Progenitor cell of endocrine pancreas (in vitro differentiated cells): ENCODE measurements at regions not wholly inside any gene's neighbourhood (a gene's known extent, or its start where the extent isn't known, plus 50 kb on each side); places are given as distances from the start of the nearest gene placed in this dataset.
"Not testable (repeated sequence)": the region's sequence is repeated elsewhere in the genome, so short reads cannot be mapped to it uniquely, and the experiment has no call there.

Source experiments
- DNase-seq: peaks from one replicate; pipeline ENCODE4 v3.0.0; 2021; ENCODE audit warnings: low spot score; ENCODE audit not compliant: unreplicated experiment
- H3K27ac Mint-ChIP-seq: 2 replicates; pipeline ENCODE4 v1.8.0; 2021; ENCODE audit warnings: mild to moderate bottlenecking, moderate library complexity, mixed read lengths
- H3K27me3 Mint-ChIP-seq: 2 replicates; pipeline ENCODE4 v1.8.0; 2021; ENCODE audit warnings: mixed read lengths
- H3K36me3 Mint-ChIP-seq: 2 replicates; pipeline ENCODE4 v1.8.0; 2022; ENCODE audit warnings: mixed read lengths; ENCODE audit not compliant: insufficient read depth
- H3K4me1 Mint-ChIP-seq: 2 replicates; pipeline ENCODE4 v1.8.0; 2021; ENCODE audit warnings: low read depth, mixed read lengths
- H3K4me3 Mint-ChIP-seq: 2 replicates; pipeline ENCODE4 v1.8.0; 2021; ENCODE audit warnings: low read depth, mild to moderate bottlenecking, moderate library complexity, mixed read lengths
- H3K9me3 Mint-ChIP-seq: 2 replicates; pipeline ENCODE4 v1.8.0; 2021; ENCODE audit warnings: low read depth, mixed read lengths
- CTCF ChIP-seq: fragments of 200-600 bp; sonication (generic); IDR thresholded peaks from one replicate; pipeline ENCODE4 v1.5.0; 2021; ENCODE audit warnings: antibody characterized with exemption, mild to moderate bottlenecking; ENCODE audit not compliant: unreplicated experiment

- Mint-ChIP-seq H3K27me3 (peaks cover 51% of the 10 kb centered on the region), H3K4me1 (no peaks in the 10 kb centered on the region), H3K9me3 (peaks cover 4% of the 10 kb centered on the region), H3K4me3 (no peak overlapping the region), H3K27ac (no peak overlapping the region), H3K36me3 (no peaks in the 10 kb centered on the region)
- no peak for TF ChIP-seq CTCF
- DNase-seq = no peak
Measured at GRCh38 chr6:5843078-5843477, 163.6 kb downstream of the NRN1 start.

- Mint-ChIP-seq H3K4me1 (no peaks in the 10 kb centered on the region), H3K27me3 (peaks cover 37% of the 10 kb centered on the region), H3K27ac (no peak overlapping the region), H3K36me3 (no peaks in the 10 kb centered on the region), H3K9me3 (peaks cover 4% of the 10 kb centered on the region), H3K4me3 (no peak overlapping the region)
- no peak for DNase-seq
- TF ChIP-seq CTCF = no peak
Measured at GRCh38 chr6:5840734-5841390, 165.9 kb downstream of the NRN1 start.

- no peak for DNase-seq
- H3K27ac Mint-ChIP-seq = no peak overlapping the region
- H3K9me3 Mint-ChIP-seq = peaks cover 7% of the 10 kb centered on the region
- H3K36me3 Mint-ChIP-seq = peaks cover 3% of the 10 kb centered on the region
- no peak overlapping the region for H3K4me3 Mint-ChIP-seq
- peaks cover 26% of the 10 kb centered on the region for H3K27me3 Mint-ChIP-seq
- no peak for TF ChIP-seq CTCF
- no peaks in the 10 kb centered on the region for H3K4me1 Mint-ChIP-seq
Measured at GRCh38 chr6:5838656-5839396, 167.9 kb downstream of the NRN1 start.

- Mint-ChIP-seq H3K9me3 (peaks cover 3% of the 10 kb centered on the region), H3K27me3 (peaks cover 18% of the 10 kb centered on the region), H3K36me3 (peaks cover 3% of the 10 kb centered on the region), H3K4me1 (no peaks in the 10 kb centered on the region), H3K27ac (no peak overlapping the region), H3K4me3 (no peak overlapping the region)
- TF ChIP-seq CTCF = no peak
- DNase-seq = no peak
Measured at GRCh38 chr6:5837323-5837722, 169.4 kb downstream of the NRN1 start.

GRCh38 chr6:5836597-5836996 is 170.1 kb downstream of the NRN1 start:
- H3K9me3 Mint-ChIP-seq, H3K36me3 Mint-ChIP-seq, DNase-seq, H3K4me3 Mint-ChIP-seq, H3K4me1 Mint-ChIP-seq, H3K27ac Mint-ChIP-seq: not testable (repeated sequence)
- peaks cover 15% of the 10 kb centered on the region for H3K27me3 Mint-ChIP-seq

GRCh38 chr6:5833120-5833519 is 173.6 kb downstream of the NRN1 start:
- Mint-ChIP-seq H3K9me3 (peaks cover 3% of the 10 kb centered on the region), H3K27ac (no peak overlapping the region)

More at GRCh38 chr6:5833120-5833519, 173.6 kb downstream of the NRN1 start:
- DNase-seq = no peak
- no peaks in the 10 kb centered on the region for H3K4me1 Mint-ChIP-seq
- H3K4me3 Mint-ChIP-seq = no peak overlapping the region
- H3K27me3 Mint-ChIP-seq = peaks cover 6% of the 10 kb centered on the region
- peaks cover 3% of the 10 kb centered on the region for H3K36me3 Mint-ChIP-seq
- TF ChIP-seq CTCF = no peak
